H9 (cell line): ENCODE measurements at regions not wholly inside any gene's neighbourhood (a gene's known extent, or its start where the extent isn't known, plus 50 kb on each side); places are given as distances from the start of the nearest gene placed in this dataset.

Experiments used
- DNase-seq: peaks from one replicate; pipeline ENCODE4 v3.0.0-alpha.2; 2017
- H2AFZ ChIP-seq: one replicate; pipeline ENCODE4 v1.6.1; 2013; ENCODE audit warnings: mild to moderate bottlenecking, low read length, control low read depth, moderate library complexity
- H2AK5ac ChIP-seq: 2 replicates; pipeline ENCODE4 v1.6.1; 2013; ENCODE audit warnings: low read length, control low read depth, mixed read lengths; ENCODE audit not compliant: insufficient read length
- H2BK120ac ChIP-seq: one replicate; pipeline ENCODE4 v1.6.1; 2013; ENCODE audit warnings: low read depth, mild to moderate bottlenecking, low read length, control low read depth, inconsistent platforms; ENCODE audit not compliant: poor library complexity, severe bottlenecking
- H2BK12ac ChIP-seq: 2 replicates; pipeline ENCODE4 v1.6.1; 2013; ENCODE audit warnings: low read length, control low read depth, mixed read lengths, low read depth; ENCODE audit not compliant: insufficient read length
- H2BK15ac ChIP-seq: 2 replicates; pipeline ENCODE4 v1.6.1; 2013; ENCODE audit warnings: low read depth, low read length, control low read depth
- H2BK20ac ChIP-seq: one replicate; pipeline ENCODE4 v1.6.1; 2013; ENCODE audit warnings: low read depth, mild to moderate bottlenecking, low read length, control low read depth, inconsistent platforms; ENCODE audit not compliant: poor library complexity, severe bottlenecking
- H2BK5ac ChIP-seq: 2 replicates; pipeline ENCODE4 v1.6.1; 2013; ENCODE audit warnings: low read length, control low read depth, mixed read lengths; ENCODE audit not compliant: insufficient read length
- H3K14ac ChIP-seq: 2 replicates; pipeline ENCODE4 v1.6.1; 2013; ENCODE audit warnings: low read length, control low read depth; ENCODE audit not compliant: insufficient read depth
- H3K18ac ChIP-seq: 2 replicates; pipeline ENCODE4 v1.6.1; 2013; ENCODE audit warnings: low read depth, mild to moderate bottlenecking, mixed read lengths, low read length, control low read depth; ENCODE audit not compliant: insufficient read length
- H3K23ac ChIP-seq: 2 replicates; pipeline ENCODE4 v1.6.1; 2013; ENCODE audit warnings: low read length, control low read depth, mixed read lengths, low read depth; ENCODE audit not compliant: insufficient read length
- H3K23me2 ChIP-seq: 2 replicates; pipeline ENCODE4 v1.6.1; 2013; ENCODE audit warnings: low read depth, mild to moderate bottlenecking, mixed read lengths, low read length, control low read depth; ENCODE audit not compliant: insufficient read length, poor library complexity, severe bottlenecking
- H3K27ac ChIP-seq: 2 replicates; pipeline ENCODE4 v1.5.1; 2013; ENCODE audit warnings: low read length, control low read depth, mixed read lengths, low read depth; ENCODE audit not compliant: insufficient read length
- H3K27me3 ChIP-seq: 2 replicates; pipeline ENCODE4 v1.6.1; 2013; ENCODE audit warnings: low read length, control low read depth, inconsistent platforms; ENCODE audit not compliant: insufficient read depth
- H3K4ac ChIP-seq: 2 replicates; pipeline ENCODE4 v1.6.1; 2013; ENCODE audit warnings: low read depth, mild to moderate bottlenecking, control low read depth, inconsistent platforms, low read length, moderate library complexity
- H3K4me1 ChIP-seq: 2 replicates; pipeline ENCODE4 v1.6.1; 2013; ENCODE audit warnings: low read length, control low read depth, inconsistent platforms; ENCODE audit not compliant: insufficient read depth
- H3K4me2 ChIP-seq: 2 replicates; pipeline ENCODE4 v1.6.1; 2013; ENCODE audit warnings: low read length, control low read depth, mixed read lengths; ENCODE audit not compliant: insufficient read length, insufficient read depth
- H3K56ac ChIP-seq: 2 replicates; pipeline ENCODE4 v1.6.1; 2013; ENCODE audit warnings: low read depth, mild to moderate bottlenecking, mixed read lengths, low read length, control low read depth; ENCODE audit not compliant: insufficient read length
- H3K79me1 ChIP-seq: 2 replicates; pipeline ENCODE4 v1.6.1; 2013; ENCODE audit warnings: low read depth, mild to moderate bottlenecking, moderate library complexity, low read length, control low read depth, inconsistent platforms; ENCODE audit not compliant: insufficient read depth, poor library complexity, severe bottlenecking
- H3K79me2 ChIP-seq: 2 replicates; pipeline ENCODE4 v1.6.1; 2013; ENCODE audit warnings: low read length, control low read depth, inconsistent platforms; ENCODE audit not compliant: insufficient read depth
- H3K9ac ChIP-seq: 2 replicates; pipeline ENCODE4 v1.6.1; 2013; ENCODE audit warnings: low read length, control low read depth, mixed read lengths; ENCODE audit not compliant: insufficient read length; ENCODE audit errors: extremely low read depth
- H3K9me3 ChIP-seq: one replicate; pipeline ENCODE4 v1.6.1; 2013; ENCODE audit warnings: low read depth, low read length, inconsistent platforms; ENCODE audit not compliant: control insufficient read depth
- H3T11ph ChIP-seq: one replicate; pipeline ENCODE4 v1.6.1; 2013; ENCODE audit warnings: mild to moderate bottlenecking, low read length, control low read depth, inconsistent platforms
- H4K20me1 ChIP-seq: one replicate; pipeline ENCODE4 v1.6.1; 2013; ENCODE audit not compliant: control insufficient read depth, insufficient read length, insufficient read depth
- H4K5ac ChIP-seq: 2 replicates; pipeline ENCODE4 v1.6.1; 2013; ENCODE audit warnings: low read depth, mild to moderate bottlenecking, mixed read lengths, low read length, control low read depth; ENCODE audit not compliant: insufficient read length
- H4K8ac ChIP-seq: replicated peaks from 2 replicates; pipeline ENCODE4 v1.6.1; 2013; ENCODE audit warnings: low read length, control low read depth, mixed read lengths, low read depth; ENCODE audit not compliant: insufficient read length
- H4K91ac ChIP-seq: 2 replicates; pipeline ENCODE4 v1.6.1; 2013; ENCODE audit warnings: low read depth, mild to moderate bottlenecking, moderate library complexity, mixed read lengths, low read length, control low read depth; ENCODE audit not compliant: insufficient read length
- H3K27ac Mint-ChIP-seq, 3 experiments: 2 replicates in 2 of 3; 3 replicates in 1 of 3; pipeline ENCODE4 v1.8.0; 2020 to 2021; ENCODE audit warnings: mixed read lengths in 3 of 3, mild to moderate bottlenecking in 1 of 3, moderate library complexity in 1 of 3
- H3K27me3 Mint-ChIP-seq: 2 replicates; pipeline ENCODE4 v1.8.0; 2021; ENCODE audit warnings: low read depth, mild to moderate bottlenecking, moderate library complexity, mixed read lengths
- H3K36me3 Mint-ChIP-seq, 3 experiments: 2 replicates in 2 of 3; 3 replicates in 1 of 3; pipeline ENCODE4 v1.8.0; 2020 to 2021; ENCODE audit warnings: low read depth in 3 of 3, mixed read lengths in 3 of 3; ENCODE audit not compliant: insufficient read depth in 1 of 3
- H3K4me1 Mint-ChIP-seq, 2 experiments: 2 replicates each; pipeline ENCODE4 v1.8.0; 2020; ENCODE audit warnings: mixed read lengths in 2 of 2
- H3K4me3 Mint-ChIP-seq, 2 experiments: 2 replicates in 1 of 2; 3 replicates in 1 of 2; pipeline ENCODE4 v1.8.0; 2020 to 2021; ENCODE audit warnings: mild to moderate bottlenecking in 2 of 2, mixed read lengths in 2 of 2, moderate library complexity in 1 of 2
- H3K9me3 Mint-ChIP-seq, 2 experiments: 2 replicates in 1 of 2; 3 replicates in 1 of 2; pipeline ENCODE4 v1.8.0; 2020; ENCODE audit warnings: mild to moderate bottlenecking in 2 of 2, mixed read lengths in 2 of 2, moderate library complexity in 1 of 2
- WGBS: extraction: QIAGEN DNeasy Blood & Tissue Kit; methylation state at CpG from one replicate; pipeline ENCODE4 v1.1.7; 2013; ENCODE audit warnings: missing lambda C conversion rate, low lambda C conversion rate, mixed read lengths; ENCODE audit not compliant: insufficient read length; ENCODE audit errors: extremely low coverage; 5-methylcytosine and 5-hydroxymethylcytosine counted together
- TF ChIP-seq, protein P1 (sequence below): fragments of 200-600 bp; sonication (generic); conservative IDR thresholded peaks from 3 replicates; pipeline ENCODE4 v1.8.0; 2021; ENCODE audit warnings: antibody characterized with exemption, mild to moderate bottlenecking

DNA sequence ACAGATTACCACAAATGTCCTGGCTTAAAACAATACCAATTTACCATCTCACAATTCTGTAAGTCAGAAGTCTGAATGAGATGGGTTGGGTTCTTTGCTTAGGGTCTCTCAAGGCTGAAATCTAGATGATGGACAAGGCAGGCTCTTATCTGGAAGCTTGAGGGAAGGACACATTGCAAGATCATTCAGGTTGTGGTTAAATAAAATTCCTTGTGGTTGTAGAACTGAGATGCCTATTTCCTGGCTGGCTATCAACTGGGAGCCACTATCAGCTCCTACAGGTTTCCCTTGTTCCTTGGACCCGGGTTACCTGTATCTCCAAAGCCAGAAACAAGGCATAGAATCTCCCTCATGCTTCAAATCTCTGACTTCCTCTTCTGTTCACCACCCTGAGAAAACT, 148.4 kb downstream of the MDFIC start:
- Histone ChIP-seq H2BK120ac (no peak overlapping the region), H2AK5ac (no peak overlapping the region), H3K56ac (no peak overlapping the region), H3K9me3 (no peaks in the 10 kb centered on the region), H2BK5ac (no peak overlapping the region), H3K4me1 (no peaks in the 10 kb centered on the region), H3K14ac (no peak overlapping the region), H4K5ac (no peak overlapping the region), H3K79me2 (no peaks in the 10 kb centered on the region), H3K23me2 (no peaks in the 10 kb centered on the region), H4K8ac (no peak overlapping the region), H4K91ac (no peak overlapping the region), H3K18ac (no peak overlapping the region), H2BK20ac (no peak overlapping the region), H3K79me1 (no peaks in the 10 kb centered on the region), H2BK12ac (no peak overlapping the region), H3K9ac (no peak overlapping the region), H3K27me3 (no peaks in the 10 kb centered on the region), H3K4me2 (no peak overlapping the region), H2AFZ (no peak overlapping the region), H3K4ac (no peak overlapping the region), H3T11ph (no peak overlapping the region), H3K23ac (no peak overlapping the region), H3K27ac (no peak overlapping the region), H4K20me1 (no peaks in the 10 kb centered on the region), H2BK15ac (no peak overlapping the region)
- no peak for DNase-seq
- Mint-ChIP-seq H3K36me3 (no peaks in the 10 kb centered on the region; a peak in 1 of 7 replicates), H3K4me1 (no peaks in the 10 kb centered on the region; a peak in 1 of 4 replicates), H3K27me3 (no peaks in the 10 kb centered on the region), H3K9me3 (no peaks in the 10 kb centered on the region; a peak in 1 of 5 replicates), H3K4me3 (no peak overlapping the region), H3K27ac (no peak overlapping the region)
- WGBS: no CpG with 5 or more reads among the region's 1 CpG
- TF ChIP-seq, protein P1, sequence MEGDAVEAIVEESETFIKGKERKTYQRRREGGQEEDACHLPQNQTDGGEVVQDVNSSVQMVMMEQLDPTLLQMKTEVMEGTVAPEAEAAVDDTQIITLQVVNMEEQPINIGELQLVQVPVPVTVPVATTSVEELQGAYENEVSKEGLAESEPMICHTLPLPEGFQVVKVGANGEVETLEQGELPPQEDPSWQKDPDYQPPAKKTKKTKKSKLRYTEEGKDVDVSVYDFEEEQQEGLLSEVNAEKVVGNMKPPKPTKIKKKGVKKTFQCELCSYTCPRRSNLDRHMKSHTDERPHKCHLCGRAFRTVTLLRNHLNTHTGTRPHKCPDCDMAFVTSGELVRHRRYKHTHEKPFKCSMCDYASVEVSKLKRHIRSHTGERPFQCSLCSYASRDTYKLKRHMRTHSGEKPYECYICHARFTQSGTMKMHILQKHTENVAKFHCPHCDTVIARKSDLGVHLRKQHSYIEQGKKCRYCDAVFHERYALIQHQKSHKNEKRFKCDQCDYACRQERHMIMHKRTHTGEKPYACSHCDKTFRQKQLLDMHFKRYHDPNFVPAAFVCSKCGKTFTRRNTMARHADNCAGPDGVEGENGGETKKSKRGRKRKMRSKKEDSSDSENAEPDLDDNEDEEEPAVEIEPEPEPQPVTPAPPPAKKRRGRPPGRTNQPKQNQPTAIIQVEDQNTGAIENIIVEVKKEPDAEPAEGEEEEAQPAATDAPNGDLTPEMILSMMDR: no peak
